WTC11 (cell line): ENCODE measurements at regions not wholly inside any gene's neighbourhood (a gene's known extent, or its start where the extent isn't known, plus 50 kb on each side); places are given as distances from the start of the nearest gene placed in this dataset.

ENCODE experiments used
- ATAC-seq: fragments of 200-7000 bp; cut with Tn5 transposase; 2 replicates; pipeline ENCODE4 v1.10.0; 2021; ENCODE audit warnings: mild to moderate bottlenecking, moderate library complexity
- CTCF ChIA-PET: fragments of 300-600 bp; sonication (Branson Sonifier 250); formaldehyde crosslinking; loops from one replicate; lab custom pipeline; 2021; ENCODE audit warnings: antibody characterized with exemption; lab: Charles Lee
- POLR2A ChIA-PET: fragments of 350-600 bp; sonication (Branson Sonifier 250); formaldehyde crosslinking; loops from one replicate; lab custom pipeline; 2021; ENCODE audit warnings: antibody characterized with exemption; lab: Charles Lee
- DNase-seq: peaks from one replicate; pipeline ENCODE4 v3.0.0; 2021; ENCODE audit warnings: low spot score
- H3K27ac Mint-ChIP-seq: 2 replicates; pipeline ENCODE4 v1.8.0; 2021; ENCODE audit warnings: mixed read lengths
- H3K27me3 Mint-ChIP-seq: 2 replicates; pipeline ENCODE4 v1.8.0; 2021; ENCODE audit warnings: low read depth, mild to moderate bottlenecking, moderate library complexity, mixed read lengths
- H3K36me3 Mint-ChIP-seq: 2 replicates; pipeline ENCODE4 v1.8.0; 2021; ENCODE audit warnings: mixed read lengths
- H3K4me1 Mint-ChIP-seq: 2 replicates; pipeline ENCODE4 v1.8.0; 2022; ENCODE audit warnings: mixed read lengths
- H3K4me3 Mint-ChIP-seq: 2 replicates; pipeline ENCODE4 v1.8.0; 2021; ENCODE audit warnings: mild to moderate bottlenecking, moderate library complexity, mixed read lengths
- H3K9me3 Mint-ChIP-seq: 2 replicates; pipeline ENCODE4 v1.8.0; 2021; ENCODE audit warnings: mixed read lengths
- E2F1 ChIP-seq: sonication (generic); formaldehyde crosslinking; IDR thresholded peaks from 2 replicates; pipeline ENCODE4 v1.8.0; 2022; ENCODE audit warnings: mild to moderate bottlenecking, missing genetic modification reagents
- E2F4 ChIP-seq: sonication (generic); formaldehyde crosslinking; IDR thresholded peaks from 2 replicates; pipeline ENCODE4 v1.8.1; 2022; ENCODE audit warnings: low read depth, mild to moderate bottlenecking, moderate library complexity, missing genetic modification reagents, borderline replicate concordance
- EMX1 ChIP-seq: fragments of 250-450 bp; sonication (Bioruptor Pico); IDR thresholded peaks from 2 replicates; pipeline ENCODE4 v1.8.0; 2021; ENCODE audit warnings: mild to moderate bottlenecking
- ESRRA ChIP-seq: sonication (generic); formaldehyde crosslinking; IDR thresholded peaks from 2 replicates; pipeline ENCODE4 v1.8.1; 2022; ENCODE audit warnings: mild to moderate bottlenecking, missing genetic modification reagents, borderline replicate concordance
- ETV6 ChIP-seq: sonication (generic); formaldehyde crosslinking; IDR thresholded peaks from 2 replicates; pipeline ENCODE4 v1.8.1; 2022; ENCODE audit warnings: mild to moderate bottlenecking, missing genetic modification reagents
- FOXP1 ChIP-seq: sonication (generic); formaldehyde crosslinking; IDR thresholded peaks from 2 replicates; pipeline ENCODE4 v1.8.0; 2022; ENCODE audit warnings: missing genetic modification reagents, mild to moderate bottlenecking, moderate library complexity, borderline replicate concordance
- GTF2I ChIP-seq: fragments of 250-450 bp; sonication (Bioruptor Pico); conservative IDR thresholded peaks from 2 replicates; pipeline ENCODE4 v1.4.0; 2021; ENCODE audit warnings: mild to moderate bottlenecking
- IRF1 ChIP-seq: sonication (generic); formaldehyde crosslinking; IDR thresholded peaks from 2 replicates; pipeline ENCODE4 v1.8.0; 2023; ENCODE audit warnings: missing genetic modification reagents
- IRF2 ChIP-seq: sonication (generic); formaldehyde crosslinking; IDR thresholded peaks from 2 replicates; pipeline ENCODE4 v1.8.0; 2022; ENCODE audit warnings: low read depth, missing genetic modification reagents, borderline replicate concordance
- NR2C2 ChIP-seq: sonication (generic); formaldehyde crosslinking; IDR thresholded peaks from 2 replicates; pipeline ENCODE4 v1.8.0; 2022; ENCODE audit warnings: mild to moderate bottlenecking, missing genetic modification reagents
- SMAD4 ChIP-seq: sonication (generic); formaldehyde crosslinking; IDR thresholded peaks from 2 replicates; pipeline ENCODE4 v1.8.0; 2022; ENCODE audit warnings: mild to moderate bottlenecking, missing genetic modification reagents
- SOX15 ChIP-seq: fragments of 250-450 bp; sonication (Bioruptor Pico); IDR thresholded peaks from 2 replicates; pipeline ENCODE4 v1.9.0; 2021; ENCODE audit warnings: mild to moderate bottlenecking
- STAT6 ChIP-seq: sonication (generic); formaldehyde crosslinking; conservative IDR thresholded peaks from 2 replicates; pipeline ENCODE4 v1.8.1; 2023; ENCODE audit warnings: mild to moderate bottlenecking, low read depth, missing genetic modification reagents, moderate library complexity
- ZNF138 ChIP-seq: sonication (generic); formaldehyde crosslinking; conservative IDR thresholded peaks from 2 replicates; pipeline ENCODE4 v1.8.1; 2022; ENCODE audit warnings: mild to moderate bottlenecking, moderate library complexity, missing genetic modification reagents
- ZNF219 ChIP-seq: sonication (generic); formaldehyde crosslinking; IDR thresholded peaks from 2 replicates; pipeline ENCODE4 v1.8.0; 2023; ENCODE audit warnings: missing genetic modification reagents, mild to moderate bottlenecking, borderline replicate concordance
- ZNF281 ChIP-seq: sonication (generic); formaldehyde crosslinking; IDR thresholded peaks from 2 replicates; pipeline ENCODE4 v1.8.0; 2023; ENCODE audit warnings: mild to moderate bottlenecking, missing genetic modification reagents
- TF ChIP-seq, protein P1 (sequence below): fragments of 250-450 bp; sonication (Bioruptor Pico); IDR thresholded peaks from 2 replicates; pipeline ENCODE4 v2.1.2; 2022; ENCODE audit warnings: mild to moderate bottlenecking, moderate library complexity
- TF ChIP-seq, protein P2 (sequence below): sonication (generic); formaldehyde crosslinking; IDR thresholded peaks from 2 replicates; pipeline ENCODE4 v1.8.0; 2022; ENCODE audit warnings: mild to moderate bottlenecking, missing genetic modification reagents
- TF ChIP-seq, protein P3 (sequence below): fragments of 250-450 bp; sonication (Bioruptor Pico); IDR thresholded peaks from 2 replicates; pipeline ENCODE4 v1.9.0; 2021; ENCODE audit warnings: moderate library complexity, mild to moderate bottlenecking, inconsistent platforms, borderline replicate concordance

GRCh38 chr7:41334071-41334862 lies 368.6 kb downstream of the INHBA start:
- POLR2A ChIA-PET: no interaction called here
- no peak for ATAC-seq
- Mint-ChIP-seq H3K36me3 (no peaks in the 10 kb centered on the region), H3K4me3 (no peak overlapping the region), H3K9me3 (no peaks in the 10 kb centered on the region), H3K27me3 (no peaks in the 10 kb centered on the region), H3K27ac (no peak overlapping the region), H3K4me1 (0 out of 2 replicates have a peak, but pooled peaks cover 4% of the 10 kb centered on the region)
- CTCF ChIA-PET: interaction anchor here (1.3 kb wide), 1 partner anchor 18 kb away, joined by 4 read pairs; no protein-coding TSS in a partner anchor
- DNase-seq: no peak
- TF ChIP-seq SMAD4 (CRISPR knock-in tag): no peak
- no peak for TF ChIP-seq ZNF281 (CRISPR knock-in tag)
- TF ChIP-seq SOX15 (CRISPR knock-in tag): no peak
- TF ChIP-seq IRF1: no peak
- no peak for TF ChIP-seq STAT6 (CRISPR knock-in tag)
- no peak for TF ChIP-seq ZNF138 (CRISPR knock-in tag)
- TF ChIP-seq, protein P1, sequence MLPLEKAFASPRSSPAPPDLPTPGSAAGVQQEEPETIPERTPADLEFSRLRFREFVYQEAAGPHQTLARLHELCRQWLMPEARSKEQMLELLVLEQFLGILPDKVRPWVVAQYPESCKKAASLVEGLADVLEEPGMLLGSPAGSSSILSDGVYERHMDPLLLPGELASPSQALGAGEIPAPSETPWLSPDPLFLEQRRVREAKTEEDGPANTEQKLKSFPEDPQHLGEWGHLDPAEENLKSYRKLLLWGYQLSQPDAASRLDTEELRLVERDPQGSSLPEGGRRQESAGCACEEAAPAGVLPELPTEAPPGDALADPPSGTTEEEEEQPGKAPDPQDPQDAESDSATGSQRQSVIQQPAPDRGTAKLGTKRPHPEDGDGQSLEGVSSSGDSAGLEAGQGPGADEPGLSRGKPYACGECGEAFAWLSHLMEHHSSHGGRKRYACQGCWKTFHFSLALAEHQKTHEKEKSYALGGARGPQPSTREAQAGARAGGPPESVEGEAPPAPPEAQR: no peak
- TF ChIP-seq E2F1 (CRISPR knock-in tag): no peak
- no peak for TF ChIP-seq ESRRA
- no peak for TF ChIP-seq EMX1 (CRISPR knock-in tag)
- TF ChIP-seq GTF2I (CRISPR knock-in tag): no peak

GRCh38 chr7:41333511-41333910 lies 369.4 kb downstream of the INHBA start:
- ATAC-seq (no peak), DNase-seq (no peak)
- POLR2A ChIA-PET: no interaction called here
- Mint-ChIP-seq H3K4me3 (no peak overlapping the region), H3K36me3 (no peaks in the 10 kb centered on the region), H3K27ac (no peak overlapping the region), H3K4me1 (0 out of 2 replicates have a peak, but pooled peaks cover 4% of the 10 kb centered on the region), H3K27me3 (no peaks in the 10 kb centered on the region), H3K9me3 (no peaks in the 10 kb centered on the region)
- CTCF ChIA-PET: no interaction called here
- no peak for TF ChIP-seq FOXP1 (CRISPR knock-in tag)
- no peak for TF ChIP-seq E2F4 (CRISPR knock-in tag)
- no peak for TF ChIP-seq ETV6
- TF ChIP-seq IRF2 (CRISPR knock-in tag): no peak
- TF ChIP-seq, protein P2, sequence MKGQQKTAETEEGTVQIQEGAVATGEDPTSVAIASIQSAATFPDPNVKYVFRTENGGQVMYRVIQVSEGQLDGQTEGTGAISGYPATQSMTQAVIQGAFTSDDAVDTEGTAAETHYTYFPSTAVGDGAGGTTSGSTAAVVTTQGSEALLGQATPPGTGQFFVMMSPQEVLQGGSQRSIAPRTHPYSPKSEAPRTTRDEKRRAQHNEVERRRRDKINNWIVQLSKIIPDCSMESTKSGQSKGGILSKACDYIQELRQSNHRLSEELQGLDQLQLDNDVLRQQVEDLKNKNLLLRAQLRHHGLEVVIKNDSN (CRISPR knock-in tag): no peak
- TF ChIP-seq GTF2I (CRISPR knock-in tag): no peak
- TF ChIP-seq ZNF219: no peak
- TF ChIP-seq, protein P3, sequence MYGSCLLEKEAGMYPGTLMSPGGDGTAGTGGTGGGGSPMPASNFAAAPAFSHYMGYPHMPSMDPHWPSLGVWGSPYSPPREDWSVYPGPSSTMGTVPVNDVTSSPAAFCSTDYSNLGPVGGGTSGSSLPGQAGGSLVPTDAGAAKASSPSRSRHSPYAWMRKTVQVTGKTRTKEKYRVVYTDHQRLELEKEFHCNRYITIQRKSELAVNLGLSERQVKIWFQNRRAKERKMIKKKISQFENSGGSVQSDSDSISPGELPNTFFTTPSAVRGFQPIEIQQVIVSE (CRISPR knock-in tag): no peak
- TF ChIP-seq NR2C2: no peak
